PFSK-1 (cell line): ENCODE measurements at regions not wholly inside any gene's neighbourhood (a gene's known extent, or its start where the extent isn't known, plus 50 kb on each side); places are given as distances from the start of the nearest gene placed in this dataset.

ENCODE experiments used
- POLR2AphosphoS5 ChIP-seq: IDR thresholded peaks from 2 replicates; pipeline ENCODE4 v1.6.1; 2012; ENCODE audit warnings: low read depth, mild to moderate bottlenecking, control low read depth, low read length, moderate library complexity
- REST ChIP-seq, 2 experiments: IDR thresholded peaks; 2 replicates each; pipeline versions ENCODE4 v1.6.1 to v1.8.0; 2011 to 2012; ENCODE audit warnings: low read depth in 2 of 2, low read length in 2 of 2, control low read depth in 1 of 2, inconsistent platforms in 1 of 2, mild to moderate bottlenecking in 1 of 2, moderate library complexity in 1 of 2; ENCODE audit not compliant: insufficient read depth in 1 of 2
- SIN3A ChIP-seq: IDR thresholded peaks from 2 replicates; pipeline ENCODE4 v1.6.1; 2012; ENCODE audit warnings: mild to moderate bottlenecking, low read length, moderate library complexity, borderline replicate concordance; ENCODE audit not compliant: insufficient read depth
- TAF1 ChIP-seq: IDR thresholded peaks from 2 replicates; pipeline ENCODE4 v1.6.1; 2012; ENCODE audit warnings: low read length, control low read depth, borderline replicate concordance; ENCODE audit not compliant: insufficient read depth

- TF ChIP-seq POLR2AphosphoS5, result no peak
- no peak for TF ChIP-seq REST (IDR thresholded peaks at IDR 0.05; ENCODE audit: insufficient read depth in 1 of 2, low read depth in 2 of 2, low read length in 2 of 2)
- no peak for TF ChIP-seq TAF1
- TF ChIP-seq SIN3A, result no peak
These were observed 293.5 kb downstream of the LTN1 start for GRCh38 chr21:28699186-28699585.
